ENCODE measurements at regions not wholly inside any gene's neighbourhood (a gene's known extent, or its start where the extent isn't known, plus 50 kb on each side); places are given as distances from the start of the nearest gene placed in this dataset.

DNA sequence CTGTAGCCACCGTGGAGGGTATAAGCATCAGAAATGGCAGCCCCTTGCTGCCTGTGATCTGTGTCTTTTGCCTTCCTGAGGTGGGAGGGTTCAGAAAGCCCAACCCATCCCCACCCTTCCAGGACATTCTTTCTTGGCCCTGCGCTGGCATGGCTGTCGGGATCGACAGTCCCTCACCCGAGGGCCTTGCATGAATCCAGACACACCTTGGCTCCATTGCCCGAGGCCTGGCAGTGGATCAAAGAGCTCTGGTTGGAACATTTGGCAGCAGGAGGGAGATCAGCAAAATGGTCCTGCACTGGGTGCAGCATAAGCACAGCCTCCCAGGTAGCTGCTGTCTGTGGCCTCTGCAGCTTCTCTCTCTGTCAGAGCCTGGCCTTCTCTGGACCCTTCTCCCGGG, 246.6 kb upstream of the MAF start:
- no peaks in the 10 kb centered on the region for H3K4me1 ChIP-seq
- H3K4me3 ChIP-seq = no peak overlapping the region
- no peak for ATAC-seq
- H3K27ac ChIP-seq = no peak overlapping the region
- no peaks in the 10 kb centered on the region for H3K27me3 ChIP-seq
- H3K9me3 ChIP-seq = peaks cover 0 to 1% (median 0%) of the 10 kb centered on the region in 3 donors
- no peak for TF ChIP-seq POLR2A (IDR thresholded peaks at IDR 0.05)
- TF ChIP-seq, protein P1, sequence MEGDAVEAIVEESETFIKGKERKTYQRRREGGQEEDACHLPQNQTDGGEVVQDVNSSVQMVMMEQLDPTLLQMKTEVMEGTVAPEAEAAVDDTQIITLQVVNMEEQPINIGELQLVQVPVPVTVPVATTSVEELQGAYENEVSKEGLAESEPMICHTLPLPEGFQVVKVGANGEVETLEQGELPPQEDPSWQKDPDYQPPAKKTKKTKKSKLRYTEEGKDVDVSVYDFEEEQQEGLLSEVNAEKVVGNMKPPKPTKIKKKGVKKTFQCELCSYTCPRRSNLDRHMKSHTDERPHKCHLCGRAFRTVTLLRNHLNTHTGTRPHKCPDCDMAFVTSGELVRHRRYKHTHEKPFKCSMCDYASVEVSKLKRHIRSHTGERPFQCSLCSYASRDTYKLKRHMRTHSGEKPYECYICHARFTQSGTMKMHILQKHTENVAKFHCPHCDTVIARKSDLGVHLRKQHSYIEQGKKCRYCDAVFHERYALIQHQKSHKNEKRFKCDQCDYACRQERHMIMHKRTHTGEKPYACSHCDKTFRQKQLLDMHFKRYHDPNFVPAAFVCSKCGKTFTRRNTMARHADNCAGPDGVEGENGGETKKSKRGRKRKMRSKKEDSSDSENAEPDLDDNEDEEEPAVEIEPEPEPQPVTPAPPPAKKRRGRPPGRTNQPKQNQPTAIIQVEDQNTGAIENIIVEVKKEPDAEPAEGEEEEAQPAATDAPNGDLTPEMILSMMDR (IDR thresholded peaks at IDR 0.05) = no peak
- TF ChIP-seq EP300 (IDR thresholded peaks at IDR 0.05) = no peak
- TF ChIP-seq POLR2AphosphoS5 (IDR thresholded peaks at IDR 0.05) = no peak
- WGBS, 2 donors (ENCODE audit: low coverage in 1 of 2) = 59% methylated on average over 3 of the region's 7 CpGs; no CpG with 5 or more reads in 1 of the 2 donors
- no peaks in the 10 kb centered on the region for H3K36me3 ChIP-seq

DNA sequence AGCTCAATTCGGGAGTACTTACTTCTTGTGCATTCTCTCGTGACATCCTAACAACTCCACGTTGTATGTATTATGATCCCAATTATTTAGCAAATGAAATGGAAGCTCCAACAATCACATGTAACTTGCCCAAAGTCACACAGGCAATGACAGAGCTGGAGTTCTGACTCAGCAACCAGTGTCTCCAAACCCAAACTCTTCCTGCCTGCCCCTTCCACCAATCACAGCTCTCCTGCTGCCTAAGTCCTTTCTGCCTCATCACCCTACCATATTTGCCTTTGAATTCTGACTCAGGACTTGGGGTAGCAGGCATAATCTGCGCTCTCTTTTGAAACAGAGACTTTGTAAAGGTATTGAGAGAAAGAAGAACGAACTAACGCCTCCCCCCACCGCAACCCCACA, 245.2 kb upstream of the MAF start:
- Histone ChIP-seq H3K4me1 (no peaks in the 10 kb centered on the region), H3K27ac (no peak overlapping the region), H3K36me3 (no peaks in the 10 kb centered on the region), H3K4me3 (no peak overlapping the region), H3K9me3 (no peaks in the 10 kb centered on the region), H3K27me3 (no peaks in the 10 kb centered on the region)
- 86 to 99% methylated on average over 7 of the region's 7 CpGs for WGBS, 2 donors (ENCODE audit: low coverage in 1 of 2)
- ATAC-seq = no peak
- TF ChIP-seq POLR2A (IDR thresholded peaks at IDR 0.05) = no peak
- TF ChIP-seq POLR2AphosphoS5 (IDR thresholded peaks at IDR 0.05) = no peak
- TF ChIP-seq, protein P1 (IDR thresholded peaks at IDR 0.05) = no peak
- no peak for TF ChIP-seq EP300 (IDR thresholded peaks at IDR 0.05)

DNA sequence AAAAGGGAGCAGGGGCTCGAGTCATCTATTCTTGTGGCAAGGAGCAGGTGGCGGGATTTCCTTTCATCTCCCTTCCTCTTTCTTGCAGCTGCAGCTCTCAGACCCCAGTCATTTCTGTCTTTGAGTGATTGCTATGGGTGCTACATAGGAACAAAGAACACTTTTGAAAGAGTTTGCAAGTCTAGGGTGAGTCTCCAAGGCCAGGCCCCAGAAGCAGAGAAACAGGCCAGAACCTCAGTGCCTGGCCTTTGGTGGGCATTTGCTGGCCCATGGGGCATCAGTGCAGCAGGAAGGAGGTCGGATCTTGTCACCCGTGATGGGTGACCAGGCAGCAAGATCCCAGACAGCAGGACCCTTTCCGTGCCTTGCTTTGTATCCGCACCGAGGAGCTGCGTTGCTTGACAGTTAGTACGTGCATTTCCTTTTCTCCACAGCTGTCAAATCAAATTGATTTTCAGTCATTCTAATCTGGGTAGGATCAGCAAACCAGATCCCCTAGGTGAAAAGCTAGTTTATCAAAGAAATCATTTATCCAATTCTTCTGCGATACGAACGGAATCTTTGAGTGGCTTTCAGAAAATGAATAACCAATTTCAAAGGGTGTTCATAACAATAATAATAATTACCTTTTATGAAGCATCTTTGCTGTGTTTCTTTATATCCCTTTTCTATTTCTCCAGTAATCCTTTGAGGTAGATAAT, 244.6 kb upstream of the MAF start:
- Histone ChIP-seq H3K27me3 (no peaks in the 10 kb centered on the region), H3K27ac (no peak overlapping the region), H3K4me1 (peaks cover 0 to 3% (median 0%) of the 10 kb centered on the region in 3 donors), H3K4me3 (no peak overlapping the region), H3K36me3 (no peaks in the 10 kb centered on the region), H3K9me3 (no peaks in the 10 kb centered on the region)
- no peak for ATAC-seq
- 88 to 92% methylated on average over 8 to 9 of the region's 12 CpGs for WGBS, 2 donors (ENCODE audit: low coverage in 1 of 2)
- TF ChIP-seq POLR2AphosphoS5 (IDR thresholded peaks at IDR 0.05) (no peak), POLR2A (IDR thresholded peaks at IDR 0.05) (no peak), EP300 (IDR thresholded peaks at IDR 0.05) (no peak)
- TF ChIP-seq, protein P1 (IDR thresholded peaks at IDR 0.05) = no peak

DNA sequence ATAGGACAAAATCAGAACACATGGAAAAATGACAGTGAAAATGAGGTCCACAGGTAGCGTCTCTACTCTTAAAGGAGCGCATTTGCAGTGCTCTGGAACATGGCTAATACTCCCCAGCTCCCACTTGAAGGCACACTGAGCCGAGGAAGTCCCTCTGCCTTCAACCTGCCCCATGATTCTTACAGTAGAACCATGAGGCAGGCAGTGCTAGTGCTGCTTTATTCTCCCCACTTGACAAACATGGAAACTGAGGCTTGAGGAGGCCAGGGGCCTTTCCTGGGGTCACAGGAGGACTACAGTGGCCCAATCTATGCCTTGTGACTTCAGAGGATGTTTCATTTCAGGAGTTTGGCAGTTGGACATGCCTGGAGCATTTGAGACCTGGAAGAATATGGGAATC, 244.1 kb upstream of the MAF start:
- TF ChIP-seq POLR2AphosphoS5 (IDR thresholded peaks at IDR 0.05) (no peak), POLR2A (IDR thresholded peaks at IDR 0.05) (no peak), EP300 (IDR thresholded peaks at IDR 0.05) (no peak)
- TF ChIP-seq, protein P1 (IDR thresholded peaks at IDR 0.05) = no peak
- WGBS, 2 donors (ENCODE audit: low coverage in 1 of 2) = 90 to 100% methylated on average over 2 to 3 of the region's 3 CpGs
- Histone ChIP-seq H3K4me3 (no peak overlapping the region), H3K27me3 (no peaks in the 10 kb centered on the region), H3K9me3 (no peaks in the 10 kb centered on the region), H3K4me1 (peaks cover 0 to 9% (median 0%) of the 10 kb centered on the region in 3 donors), H3K27ac (no peak overlapping the region), H3K36me3 (no peaks in the 10 kb centered on the region)
- ATAC-seq = no peak

DNA sequence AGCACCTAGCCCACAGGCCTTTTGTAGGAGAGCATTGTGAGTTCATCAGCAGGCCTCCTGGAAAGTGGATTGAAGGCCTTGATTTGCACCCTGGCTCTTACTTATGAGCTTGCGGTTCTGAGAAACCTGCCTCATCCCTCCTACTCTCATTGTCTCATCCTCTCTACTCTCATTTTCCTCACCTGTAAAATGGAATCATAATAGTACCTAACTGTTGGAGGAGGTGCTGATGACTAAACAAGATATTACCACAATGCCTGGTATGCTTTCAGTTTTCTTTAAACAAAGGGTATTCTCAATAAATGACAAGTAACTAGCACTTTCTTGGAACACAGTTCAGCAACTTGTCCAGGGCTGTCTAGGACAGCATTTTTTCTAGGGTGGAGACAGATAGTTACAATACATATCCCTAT, 243.1 kb upstream of the MAF start:
- no peak overlapping the region for H3K27ac ChIP-seq
- ATAC-seq = no peak
- no peaks in the 10 kb centered on the region for H3K36me3 ChIP-seq
- TF ChIP-seq POLR2A (IDR thresholded peaks at IDR 0.05) = no peak
- TF ChIP-seq POLR2AphosphoS5 (IDR thresholded peaks at IDR 0.05) = no peak
- no peak for TF ChIP-seq EP300 (IDR thresholded peaks at IDR 0.05)
- no peak overlapping the region for H3K4me3 ChIP-seq
- H3K9me3 ChIP-seq = no peaks in the 10 kb centered on the region
- H3K4me1 ChIP-seq = peaks cover 0 to 19% (median 0%) of the 10 kb centered on the region in 3 donors
- no peaks in the 10 kb centered on the region for H3K27me3 ChIP-seq
- WGBS, 2 donors (ENCODE audit: low coverage in 1 of 2) = 86 to 100% methylated on average over 1 of the region's 1 CpG
